NCI-H748 (cell line): ENCODE measurements at regions not wholly inside any gene's neighbourhood (a gene's known extent, or its start where the extent isn't known, plus 50 kb on each side); places are given as distances from the start of the nearest gene placed in this dataset.
"Not testable (repeated sequence)": the region's sequence is repeated elsewhere in the genome, so short reads cannot be mapped to it uniquely, and the experiment has no call there.

Experiments
- DNase-seq: peaks from one replicate; lab custom pipeline; 2025; ENCODE audit not compliant: unreplicated experiment; lab: John Stamatoyannopoulos, UW

- no peak for DNase-seq
These were observed 256.2 kb downstream of the SDHAF3 start for GRCh38 chr7:97373736-97374135.

GRCh38 chr7:97377713-97378112 is 260.2 kb downstream of the SDHAF3 start:
- DNase-seq = no peak

GRCh38 chr7:97381815-97382554 is 264.5 kb downstream of the SDHAF3 start:
- DNase-seq = no peak

- DNase-seq = no peak
These were observed 272.6 kb downstream of the SDHAF3 start for GRCh38 chr7:97390052-97390451.

GRCh38 chr7:97390915-97391593 is 273.6 kb downstream of the SDHAF3 start:
- no peak for DNase-seq

GRCh38 chr7:97401398-97401797 is 283.9 kb downstream of the SDHAF3 start:
- DNase-seq = no peak

GRCh38 chr7:97405835-97406234 is 288.3 kb downstream of the SDHAF3 start:
- no peak for DNase-seq

GRCh38 chr7:97407106-97407505 is 289.6 kb downstream of the SDHAF3 start:
- no peak for DNase-seq

- no peak for DNase-seq
These were observed 291.8 kb downstream of the SDHAF3 start for GRCh38 chr7:97409346-97409745.

- DNase-seq = peak; percentile 33
These were observed 300.8 kb downstream of the SDHAF3 start for GRCh38 chr7:97418312-97418711.

- no peak for DNase-seq
These were observed 302.4 kb downstream of the SDHAF3 start for GRCh38 chr7:97419898-97420297.

GRCh38 chr7:97421307-97421930 is 303.9 kb downstream of the SDHAF3 start:
- DNase-seq = no peak

GRCh38 chr7:97422046-97422445 is 304.5 kb downstream of the SDHAF3 start:
- no peak for DNase-seq

- DNase-seq = no peak
These were observed 301.9 kb upstream of the TAC1 start for GRCh38 chr7:97430006-97430405.

GRCh38 chr7:97439637-97440214 is 292.2 kb upstream of the TAC1 start:
- peak; percentile 14 for DNase-seq

- peak; percentile 87 for DNase-seq
These were observed 285.5 kb upstream of the TAC1 start for GRCh38 chr7:97446361-97446760.

GRCh38 chr7:97449448-97449847 is 282.4 kb upstream of the TAC1 start:
- not testable (repeated sequence) for DNase-seq

GRCh38 chr7:97450516-97450915 is 281.4 kb upstream of the TAC1 start:
- DNase-seq = no peak

GRCh38 chr7:97454636-97455035 is 277.2 kb upstream of the TAC1 start:
- DNase-seq = no peak

GRCh38 chr7:97457054-97457453 is 274.8 kb upstream of the TAC1 start:
- DNase-seq = no peak

- DNase-seq = no peak
These were observed 271.5 kb upstream of the TAC1 start for GRCh38 chr7:97460433-97460832.

- no peak for DNase-seq
These were observed 270.3 kb upstream of the TAC1 start for GRCh38 chr7:97461596-97461995.
